OCI-LY7 (cell line): ENCODE measurements at regions not wholly inside any gene's neighbourhood (a gene's known extent, or its start where the extent isn't known, plus 50 kb on each side); places are given as distances from the start of the nearest gene placed in this dataset.

Source experiments
- BruUV-seq: library from RNA; stranded (reverse); fragments of 400-500 nt; replicated peaks from 2 replicates; lab custom pipeline; 2021; lab: Mats Ljungman, UMichigan
- CTCF ChIA-PET: fragments of 300-600 bp; sonication (Branson Sonifier 250); formaldehyde crosslinking; loops from one replicate; lab custom pipeline; 2022; ENCODE audit warnings: antibody characterized with exemption; ENCODE audit not compliant: unreplicated experiment; lab: Charles Lee
- POLR2A ChIA-PET: fragments of 300-600 bp; sonication (Branson Sonifier 250); formaldehyde crosslinking; loops from one replicate; lab custom pipeline; 2022; ENCODE audit warnings: antibody characterized with exemption; lab: Charles Lee
- DNase-seq: peaks from one replicate; pipeline ENCODE4 v3.0.0-alpha.2; 2015; ENCODE audit warnings: low spot score
- H2AFZ ChIP-seq: fragments of 200-600 bp; sonication (generic), shearing (Covaris generic); 2 replicates; pipeline ENCODE4 v1.6.1; 2014; ENCODE audit warnings: mild to moderate bottlenecking, antibody characterized with exemption, low read length, moderate library complexity
- H3K27ac ChIP-seq: fragments of 200-600 bp; sonication (generic); 2 replicates; pipeline ENCODE4 v1.5.1; 2014; ENCODE audit warnings: mixed run types, low read depth, mild to moderate bottlenecking, moderate library complexity, low read length, inconsistent platforms; ENCODE audit not compliant: poor library complexity, severe bottlenecking
- H3K36me3 ChIP-seq: fragments of 200-600 bp; sonication (generic); 2 replicates; pipeline ENCODE4 v1.6.1; 2014; ENCODE audit warnings: mild to moderate bottlenecking, antibody characterized with exemption, low read length, moderate library complexity, mixed read lengths; ENCODE audit not compliant: insufficient read depth
- H3K4me1 ChIP-seq: fragments of 200-600 bp; sonication (generic); 2 replicates; pipeline ENCODE4 v1.5.1; 2014; ENCODE audit warnings: mild to moderate bottlenecking, low read length; ENCODE audit not compliant: insufficient read depth, poor library complexity, severe bottlenecking
- H3K4me2 ChIP-seq: fragments of 200-600 bp; sonication (generic); 2 replicates; pipeline ENCODE4 v1.6.1; 2014; ENCODE audit warnings: mild to moderate bottlenecking, low read length
- H3K4me3 ChIP-seq: fragments of 200-600 bp; sonication (generic); 2 replicates; pipeline ENCODE4 v1.5.1; 2014; ENCODE audit warnings: mild to moderate bottlenecking, low read depth, low read length; ENCODE audit not compliant: poor library complexity, severe bottlenecking
- H3K79me2 ChIP-seq: fragments of 200-600 bp; sonication (generic); 2 replicates; pipeline ENCODE4 v1.6.1; 2016; ENCODE audit warnings: low read depth, mild to moderate bottlenecking, low read length, moderate library complexity, mixed read lengths; ENCODE audit not compliant: insufficient read depth
- H3K9me2 ChIP-seq: fragments of 200-600 bp; sonication (generic); 2 replicates; pipeline ENCODE4 v1.6.1; 2016; ENCODE audit warnings: mild to moderate bottlenecking, low read length, mixed read lengths; ENCODE audit not compliant: insufficient read depth
- H3K9me3 ChIP-seq: fragments of 200-600 bp; sonication (generic); 2 replicates; pipeline ENCODE4 v1.6.1; 2014; ENCODE audit warnings: mild to moderate bottlenecking, mixed run types, low read length, mixed read lengths
- H4K20me1 ChIP-seq: fragments of 200-600 bp; sonication (generic); 2 replicates; pipeline ENCODE4 v1.6.1; 2014; ENCODE audit warnings: mild to moderate bottlenecking, antibody characterized with exemption, low read length, moderate library complexity, mixed read lengths; ENCODE audit not compliant: insufficient read depth
- EZH2phosphoT487 ChIP-seq: fragments of 200-600 bp; sonication (generic); IDR thresholded peaks from 2 replicates; pipeline ENCODE4 v1.6.1; 2018; ENCODE audit warnings: low read depth, borderline replicate concordance, mild to moderate bottlenecking, mixed run types, antibody characterized with exemption, low read length, moderate library complexity, mixed read lengths
- intact Hi-C: fragments of 100-400 bp; cut with micrococcal nuclease; formaldehyde crosslinking; loops from one replicate; pipeline ENCODE4 v1.10.0; 2022; ENCODE audit not compliant: unreplicated experiment
- TF ChIP-seq, protein P1 (sequence below): fragments of 200-600 bp; sonication (generic); conservative IDR thresholded peaks from 2 replicates; pipeline ENCODE4 v1.5.1; 2014; ENCODE audit warnings: mild to moderate bottlenecking, antibody characterized with exemption, low read length, moderate library complexity, mixed read lengths

DNA sequence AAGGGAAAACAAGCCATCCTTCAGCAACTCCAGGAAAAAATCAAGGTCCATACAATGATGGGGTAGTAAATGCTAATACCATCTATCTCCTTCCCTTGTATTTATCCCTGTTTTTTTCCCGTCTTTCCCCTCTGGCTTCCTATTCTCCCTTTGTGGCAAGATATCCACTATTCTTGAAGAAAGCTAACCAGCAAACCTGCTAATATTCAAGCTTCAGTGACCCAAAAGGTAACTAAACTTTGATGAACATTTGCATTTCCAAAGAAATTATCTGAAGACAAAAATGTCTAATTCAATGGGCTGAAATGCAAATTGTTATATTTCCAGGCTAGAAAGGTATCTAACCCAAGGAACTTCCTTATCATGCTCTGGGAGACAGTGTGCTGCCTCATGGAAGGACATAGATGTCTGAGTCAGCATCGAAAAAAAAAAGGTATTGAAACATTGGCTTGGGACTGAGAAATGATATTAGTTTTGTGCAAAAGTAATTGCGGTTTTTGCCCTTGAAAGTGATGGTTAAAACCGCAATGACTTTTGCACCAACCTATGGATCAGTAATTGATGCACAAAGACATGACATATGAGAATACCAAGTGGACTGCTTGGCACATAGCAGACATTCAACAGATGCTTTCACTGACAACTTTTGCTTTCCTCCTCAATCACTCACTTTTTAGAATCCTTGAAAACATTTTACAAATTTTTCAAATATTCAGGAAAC, 63.7 kb upstream of the HNMT start:
- POLR2A ChIA-PET = no interaction called here
- BruUV-seq = no TSS peak
- TF ChIP-seq EZH2phosphoT487 = no peak
- TF ChIP-seq, protein P1, sequence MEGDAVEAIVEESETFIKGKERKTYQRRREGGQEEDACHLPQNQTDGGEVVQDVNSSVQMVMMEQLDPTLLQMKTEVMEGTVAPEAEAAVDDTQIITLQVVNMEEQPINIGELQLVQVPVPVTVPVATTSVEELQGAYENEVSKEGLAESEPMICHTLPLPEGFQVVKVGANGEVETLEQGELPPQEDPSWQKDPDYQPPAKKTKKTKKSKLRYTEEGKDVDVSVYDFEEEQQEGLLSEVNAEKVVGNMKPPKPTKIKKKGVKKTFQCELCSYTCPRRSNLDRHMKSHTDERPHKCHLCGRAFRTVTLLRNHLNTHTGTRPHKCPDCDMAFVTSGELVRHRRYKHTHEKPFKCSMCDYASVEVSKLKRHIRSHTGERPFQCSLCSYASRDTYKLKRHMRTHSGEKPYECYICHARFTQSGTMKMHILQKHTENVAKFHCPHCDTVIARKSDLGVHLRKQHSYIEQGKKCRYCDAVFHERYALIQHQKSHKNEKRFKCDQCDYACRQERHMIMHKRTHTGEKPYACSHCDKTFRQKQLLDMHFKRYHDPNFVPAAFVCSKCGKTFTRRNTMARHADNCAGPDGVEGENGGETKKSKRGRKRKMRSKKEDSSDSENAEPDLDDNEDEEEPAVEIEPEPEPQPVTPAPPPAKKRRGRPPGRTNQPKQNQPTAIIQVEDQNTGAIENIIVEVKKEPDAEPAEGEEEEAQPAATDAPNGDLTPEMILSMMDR = no peak

DNA sequence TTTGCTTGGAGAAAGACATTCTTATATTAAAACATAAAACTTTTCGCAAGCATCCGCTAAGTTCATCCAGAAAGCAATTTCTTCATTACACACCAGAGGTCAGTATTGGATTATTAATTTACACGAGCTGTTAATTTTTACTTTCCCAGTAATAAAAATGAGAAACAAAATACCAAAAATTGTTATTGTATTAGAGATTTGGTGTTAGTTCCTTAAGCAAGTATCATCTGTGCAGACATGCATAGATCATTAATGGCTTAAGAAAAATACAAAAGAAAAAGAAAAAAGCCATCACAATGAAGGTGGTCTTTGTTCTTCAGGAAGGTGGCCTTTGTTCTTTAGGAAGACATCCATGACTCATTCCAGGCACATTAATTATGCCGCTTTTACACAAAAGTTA, 53.6 kb upstream of the HNMT start:
- no TSS peak for BruUV-seq
- intact Hi-C loops = loop anchor here (1.0 to 2.0 kb wide), 2 partner anchors 876 to 917 kb away; no protein-coding TSS in a partner anchor

More for the DNA sequence above, 63.7 kb upstream of the HNMT start:
- intact Hi-C loops = no loop called here
- Histone ChIP-seq H3K79me2 (no peaks in the 10 kb centered on the region), H3K9me2 (no peaks in the 10 kb centered on the region), H4K20me1 (no peaks in the 10 kb centered on the region), H3K27ac (no peak overlapping the region), H3K36me3 (no peaks in the 10 kb centered on the region), H3K4me1 (no peaks in the 10 kb centered on the region), H2AFZ (no peak overlapping the region), H3K4me2 (no peak overlapping the region), H3K4me3 (no peak overlapping the region), H3K9me3 (no peaks in the 10 kb centered on the region)
- CTCF ChIA-PET = no interaction called here
- no peak for DNase-seq

More for the DNA sequence above, 53.6 kb upstream of the HNMT start:
- ChIA-PET CTCF (no interaction called here), POLR2A (interaction anchor here (0.7 to 0.8 kb wide), 2 partner anchors 393 to 933 kb away, joined by 4 to 5 read pairs; no protein-coding TSS in a partner anchor)
- H2AFZ ChIP-seq = no peak overlapping the region
- no peaks in the 10 kb centered on the region for H3K9me2 ChIP-seq
- peak; percentile 11 for DNase-seq
- H3K4me2 ChIP-seq = no peak overlapping the region
- TF ChIP-seq EZH2phosphoT487 = no peak
- TF ChIP-seq, protein P1 = peak; percentile 78
- no peaks in the 10 kb centered on the region for H3K79me2 ChIP-seq
- no peaks in the 10 kb centered on the region for H3K4me1 ChIP-seq
- H3K36me3 ChIP-seq = no peaks in the 10 kb centered on the region
- no peaks in the 10 kb centered on the region for H3K9me3 ChIP-seq
- no peak overlapping the region for H3K27ac ChIP-seq
- H3K4me3 ChIP-seq = no peak overlapping the region
- H4K20me1 ChIP-seq = no peaks in the 10 kb centered on the region
